HL-60 (cell line): ENCODE measurements at regions not wholly inside any gene's neighbourhood (a gene's known extent, or its start where the extent isn't known, plus 50 kb on each side); places are given as distances from the start of the nearest gene placed in this dataset.

Experiments
- GABPA ChIP-seq: IDR thresholded peaks from 2 replicates; pipeline ENCODE4 v1.6.1; 2012; ENCODE audit warnings: low read depth
- POLR2AphosphoS5 ChIP-seq: IDR thresholded peaks from 2 replicates; pipeline ENCODE4 v1.6.1; 2012; ENCODE audit warnings: low read depth
- TF ChIP-seq, protein P1 (sequence below): IDR thresholded peaks from 2 replicates; pipeline ENCODE4 v1.6.1; 2012; ENCODE audit warnings: low read depth; ENCODE audit not compliant: insufficient replicate concordance
- TF ChIP-seq, protein P2 (sequence below): IDR thresholded peaks from one replicate; pipeline ENCODE4 v1.5.1; 2011; ENCODE audit warnings: low read length, control low read depth, inconsistent platforms; ENCODE audit not compliant: insufficient read depth

DNA sequence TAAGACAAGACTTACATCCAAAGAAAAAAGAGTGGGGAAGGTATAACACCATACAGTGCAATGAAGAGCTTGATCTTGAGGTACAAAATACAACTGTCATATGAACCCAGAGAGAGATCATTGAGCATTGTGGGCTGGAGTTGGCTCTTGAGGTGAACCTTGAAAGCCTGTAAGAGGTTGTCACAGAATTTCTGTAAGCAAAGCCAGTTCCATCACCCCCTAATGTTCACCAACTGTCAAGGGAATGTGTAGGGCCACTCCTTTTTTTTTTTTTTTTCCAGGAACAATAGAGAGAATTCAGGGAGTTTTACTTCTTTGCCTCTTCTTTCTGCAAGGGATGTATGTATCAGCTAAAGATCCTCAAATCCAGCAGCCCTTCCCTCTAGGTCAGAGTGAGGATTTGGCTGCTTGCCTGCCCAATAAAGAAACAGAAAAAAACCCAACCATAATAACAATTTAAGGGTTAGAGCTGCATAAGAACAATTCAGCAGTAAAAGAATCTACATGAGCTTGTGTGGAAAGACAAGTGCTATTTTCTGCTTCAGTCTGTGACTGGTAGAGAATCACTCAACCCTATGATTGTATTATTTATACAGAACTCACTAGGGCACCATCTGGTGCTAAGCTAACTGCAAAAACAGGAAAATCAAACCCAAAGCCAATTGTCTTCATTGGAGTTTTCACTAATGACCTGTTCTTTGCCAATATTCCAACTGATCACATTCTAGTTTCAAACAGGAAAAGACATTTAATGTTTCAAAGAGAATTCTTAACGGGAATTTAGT lies 217.5 kb upstream of the TEX13C start:
- TF ChIP-seq GABPA (no peak), POLR2AphosphoS5 (no peak)
- TF ChIP-seq, protein P1, sequence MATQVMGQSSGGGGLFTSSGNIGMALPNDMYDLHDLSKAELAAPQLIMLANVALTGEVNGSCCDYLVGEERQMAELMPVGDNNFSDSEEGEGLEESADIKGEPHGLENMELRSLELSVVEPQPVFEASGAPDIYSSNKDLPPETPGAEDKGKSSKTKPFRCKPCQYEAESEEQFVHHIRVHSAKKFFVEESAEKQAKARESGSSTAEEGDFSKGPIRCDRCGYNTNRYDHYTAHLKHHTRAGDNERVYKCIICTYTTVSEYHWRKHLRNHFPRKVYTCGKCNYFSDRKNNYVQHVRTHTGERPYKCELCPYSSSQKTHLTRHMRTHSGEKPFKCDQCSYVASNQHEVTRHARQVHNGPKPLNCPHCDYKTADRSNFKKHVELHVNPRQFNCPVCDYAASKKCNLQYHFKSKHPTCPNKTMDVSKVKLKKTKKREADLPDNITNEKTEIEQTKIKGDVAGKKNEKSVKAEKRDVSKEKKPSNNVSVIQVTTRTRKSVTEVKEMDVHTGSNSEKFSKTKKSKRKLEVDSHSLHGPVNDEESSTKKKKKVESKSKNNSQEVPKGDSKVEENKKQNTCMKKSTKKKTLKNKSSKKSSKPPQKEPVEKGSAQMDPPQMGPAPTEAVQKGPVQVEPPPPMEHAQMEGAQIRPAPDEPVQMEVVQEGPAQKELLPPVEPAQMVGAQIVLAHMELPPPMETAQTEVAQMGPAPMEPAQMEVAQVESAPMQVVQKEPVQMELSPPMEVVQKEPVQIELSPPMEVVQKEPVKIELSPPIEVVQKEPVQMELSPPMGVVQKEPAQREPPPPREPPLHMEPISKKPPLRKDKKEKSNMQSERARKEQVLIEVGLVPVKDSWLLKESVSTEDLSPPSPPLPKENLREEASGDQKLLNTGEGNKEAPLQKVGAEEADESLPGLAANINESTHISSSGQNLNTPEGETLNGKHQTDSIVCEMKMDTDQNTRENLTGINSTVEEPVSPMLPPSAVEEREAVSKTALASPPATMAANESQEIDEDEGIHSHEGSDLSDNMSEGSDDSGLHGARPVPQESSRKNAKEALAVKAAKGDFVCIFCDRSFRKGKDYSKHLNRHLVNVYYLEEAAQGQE: no peak
- TF ChIP-seq, protein P2, sequence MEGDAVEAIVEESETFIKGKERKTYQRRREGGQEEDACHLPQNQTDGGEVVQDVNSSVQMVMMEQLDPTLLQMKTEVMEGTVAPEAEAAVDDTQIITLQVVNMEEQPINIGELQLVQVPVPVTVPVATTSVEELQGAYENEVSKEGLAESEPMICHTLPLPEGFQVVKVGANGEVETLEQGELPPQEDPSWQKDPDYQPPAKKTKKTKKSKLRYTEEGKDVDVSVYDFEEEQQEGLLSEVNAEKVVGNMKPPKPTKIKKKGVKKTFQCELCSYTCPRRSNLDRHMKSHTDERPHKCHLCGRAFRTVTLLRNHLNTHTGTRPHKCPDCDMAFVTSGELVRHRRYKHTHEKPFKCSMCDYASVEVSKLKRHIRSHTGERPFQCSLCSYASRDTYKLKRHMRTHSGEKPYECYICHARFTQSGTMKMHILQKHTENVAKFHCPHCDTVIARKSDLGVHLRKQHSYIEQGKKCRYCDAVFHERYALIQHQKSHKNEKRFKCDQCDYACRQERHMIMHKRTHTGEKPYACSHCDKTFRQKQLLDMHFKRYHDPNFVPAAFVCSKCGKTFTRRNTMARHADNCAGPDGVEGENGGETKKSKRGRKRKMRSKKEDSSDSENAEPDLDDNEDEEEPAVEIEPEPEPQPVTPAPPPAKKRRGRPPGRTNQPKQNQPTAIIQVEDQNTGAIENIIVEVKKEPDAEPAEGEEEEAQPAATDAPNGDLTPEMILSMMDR: no peak
